ENCODE measurements at regions not wholly inside any gene's neighbourhood (a gene's known extent, or its start where the extent isn't known, plus 50 kb on each side); places are given as distances from the start of the nearest gene placed in this dataset.

DNA sequence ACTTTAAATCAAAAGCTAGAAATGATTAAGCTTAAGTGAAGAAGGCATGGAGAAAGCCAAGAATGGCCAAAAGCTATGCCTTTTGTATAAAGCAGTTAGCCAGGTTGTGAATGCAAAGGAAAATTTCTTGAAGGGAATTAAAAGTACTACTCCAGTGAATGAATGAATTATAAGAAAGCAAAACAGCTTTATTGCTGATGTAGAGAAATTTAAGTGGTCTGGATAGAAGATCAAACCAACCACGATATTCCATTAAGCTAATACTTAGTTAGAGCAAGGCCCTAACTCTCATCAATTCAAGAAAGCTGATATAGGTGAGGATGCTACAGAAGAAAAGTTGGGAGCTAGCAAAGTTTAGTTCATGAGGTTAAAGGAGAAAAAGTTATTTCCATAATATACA is 988.5 kb upstream of the ADGRB3 start:
- H3K4me3 ChIP-seq (ENCODE audit: low read length): no peak overlapping the region
- H3F3A ChIP-seq (ENCODE audit: low read length, unreplicated experiment): no peaks in the 10 kb centered on the region
- H4K20me1 ChIP-seq (ENCODE audit: low read length): no peaks in the 10 kb centered on the region
- H3K4me2 ChIP-seq (ENCODE audit: low read length): no peak overlapping the region
- no peaks in the 10 kb centered on the region for H3K9me2 ChIP-seq (replicated peaks; ENCODE audit: low read length)
- no peak overlapping the region for H3K27ac ChIP-seq (ENCODE audit: low read length)
- no peak overlapping the region for H2AFZ ChIP-seq (ENCODE audit: low read length)
- ChIA-PET POLR2A (ENCODE audit: unreplicated experiment) (no interaction called here), CTCF (no interaction called here)
- no peaks in the 10 kb centered on the region for H3K36me3 ChIP-seq (ENCODE audit: low read depth, low read length)
- no peaks in the 10 kb centered on the region for H3K4me1 ChIP-seq (ENCODE audit: insufficient read depth, low read length)
- no peak overlapping the region for H3K9ac ChIP-seq (ENCODE audit: low read length)
- no peaks in the 10 kb centered on the region for H3K27me3 ChIP-seq (ENCODE audit: low read length)
- BruUV-seq (replicated peaks): no TSS peak
- intact Hi-C loops (cut with micrococcal nuclease): no loop called here
- no peak for TF ChIP-seq EZH2 (IDR thresholded peaks at IDR 0.05; ENCODE audit: low read length, unreplicated experiment)
- no peak for TF ChIP-seq EZH2phosphoT487 (IDR thresholded peaks at IDR 0.05; ENCODE audit: borderline replicate concordance, low read length)
- TF ChIP-seq, protein P1, sequence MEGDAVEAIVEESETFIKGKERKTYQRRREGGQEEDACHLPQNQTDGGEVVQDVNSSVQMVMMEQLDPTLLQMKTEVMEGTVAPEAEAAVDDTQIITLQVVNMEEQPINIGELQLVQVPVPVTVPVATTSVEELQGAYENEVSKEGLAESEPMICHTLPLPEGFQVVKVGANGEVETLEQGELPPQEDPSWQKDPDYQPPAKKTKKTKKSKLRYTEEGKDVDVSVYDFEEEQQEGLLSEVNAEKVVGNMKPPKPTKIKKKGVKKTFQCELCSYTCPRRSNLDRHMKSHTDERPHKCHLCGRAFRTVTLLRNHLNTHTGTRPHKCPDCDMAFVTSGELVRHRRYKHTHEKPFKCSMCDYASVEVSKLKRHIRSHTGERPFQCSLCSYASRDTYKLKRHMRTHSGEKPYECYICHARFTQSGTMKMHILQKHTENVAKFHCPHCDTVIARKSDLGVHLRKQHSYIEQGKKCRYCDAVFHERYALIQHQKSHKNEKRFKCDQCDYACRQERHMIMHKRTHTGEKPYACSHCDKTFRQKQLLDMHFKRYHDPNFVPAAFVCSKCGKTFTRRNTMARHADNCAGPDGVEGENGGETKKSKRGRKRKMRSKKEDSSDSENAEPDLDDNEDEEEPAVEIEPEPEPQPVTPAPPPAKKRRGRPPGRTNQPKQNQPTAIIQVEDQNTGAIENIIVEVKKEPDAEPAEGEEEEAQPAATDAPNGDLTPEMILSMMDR (conservative IDR thresholded peaks at IDR 0.05; ENCODE audit: low read depth, low read length): no peak
- DNase-seq (no peak), ATAC-seq (no peak)
- no peaks in the 10 kb centered on the region for H3K9me3 ChIP-seq (ENCODE audit: low read length)
- H3K79me2 ChIP-seq (ENCODE audit: low read length): no peaks in the 10 kb centered on the region

DNA sequence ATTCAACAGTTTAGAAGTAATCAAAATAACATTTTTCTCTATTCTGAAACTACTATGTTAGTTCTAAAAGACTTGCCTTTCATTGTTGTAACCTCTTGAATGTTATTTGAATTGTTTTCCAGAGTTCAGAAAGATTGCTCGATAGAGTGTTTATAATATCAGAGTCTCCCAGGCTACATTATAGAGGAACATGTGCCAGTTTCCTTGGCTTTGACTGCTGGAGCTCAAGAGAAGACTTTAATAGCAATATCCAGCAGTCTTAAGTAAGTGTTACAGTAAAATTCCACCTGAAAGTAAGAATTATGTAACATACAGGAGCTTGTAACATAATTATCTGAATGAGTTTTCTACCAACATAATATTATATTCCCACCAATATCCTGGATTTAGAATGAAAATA is 991.8 kb upstream of the ADGRB3 start:
- Histone ChIP-seq H3K9me2 (replicated peaks; ENCODE audit: low read length) (no peaks in the 10 kb centered on the region), H3K4me1 (ENCODE audit: insufficient read depth, low read length) (no peaks in the 10 kb centered on the region), H3K9ac (ENCODE audit: low read length) (no peak overlapping the region), H3K4me2 (ENCODE audit: low read length) (no peak overlapping the region), H3K9me3 (ENCODE audit: low read length) (no peaks in the 10 kb centered on the region), H3K27ac (ENCODE audit: low read length) (no peak overlapping the region), H2AFZ (ENCODE audit: low read length) (no peak overlapping the region), H3K27me3 (ENCODE audit: low read length) (no peaks in the 10 kb centered on the region), H3K4me3 (ENCODE audit: low read length) (no peak overlapping the region), H3K36me3 (ENCODE audit: low read depth, low read length) (no peaks in the 10 kb centered on the region), H4K20me1 (ENCODE audit: low read length) (no peaks in the 10 kb centered on the region), H3K79me2 (ENCODE audit: low read length) (no peaks in the 10 kb centered on the region), H3F3A (ENCODE audit: low read length, unreplicated experiment) (no peaks in the 10 kb centered on the region)
- ChIA-PET CTCF (no interaction called here), POLR2A (ENCODE audit: unreplicated experiment) (no interaction called here)
- intact Hi-C loops (cut with micrococcal nuclease): no loop called here
- TF ChIP-seq EZH2 (IDR thresholded peaks at IDR 0.05; ENCODE audit: low read length, unreplicated experiment): no peak
- TF ChIP-seq, protein P1 (conservative IDR thresholded peaks at IDR 0.05; ENCODE audit: low read depth, low read length): no peak
- TF ChIP-seq EZH2phosphoT487 (IDR thresholded peaks at IDR 0.05; ENCODE audit: borderline replicate concordance, low read length): no peak
- BruUV-seq (replicated peaks): no TSS peak
- no peak for ATAC-seq
- DNase-seq: no peak

DNA sequence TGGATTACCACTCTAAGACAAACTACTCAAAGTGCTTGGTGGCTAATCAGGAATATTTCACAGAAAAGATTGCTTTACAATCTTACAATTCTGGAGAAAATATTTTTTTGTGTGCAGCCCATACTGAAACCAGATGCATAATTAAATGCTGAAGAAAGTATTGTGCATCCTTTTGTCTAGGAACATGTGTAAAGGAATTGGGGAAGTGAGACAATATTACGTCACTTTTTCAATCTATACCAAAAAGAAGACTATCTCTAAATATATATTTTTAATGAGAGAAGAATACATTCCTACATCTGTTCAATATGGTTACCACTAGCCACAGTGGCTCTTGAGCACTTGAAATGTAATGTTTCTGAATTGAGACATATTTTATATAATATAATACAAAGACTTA is 992.5 kb upstream of the ADGRB3 start:
- Histone ChIP-seq H3K9ac (ENCODE audit: low read length) (no peak overlapping the region), H3K9me2 (replicated peaks; ENCODE audit: low read length) (no peaks in the 10 kb centered on the region), H3K27me3 (ENCODE audit: low read length) (no peaks in the 10 kb centered on the region), H3K79me2 (ENCODE audit: low read length) (no peaks in the 10 kb centered on the region), H3F3A (ENCODE audit: low read length, unreplicated experiment) (no peaks in the 10 kb centered on the region), H3K9me3 (ENCODE audit: low read length) (no peaks in the 10 kb centered on the region), H3K4me1 (ENCODE audit: insufficient read depth, low read length) (no peaks in the 10 kb centered on the region), H4K20me1 (ENCODE audit: low read length) (no peaks in the 10 kb centered on the region), H2AFZ (ENCODE audit: low read length) (no peak overlapping the region), H3K4me2 (ENCODE audit: low read length) (no peak overlapping the region), H3K27ac (ENCODE audit: low read length) (no peak overlapping the region), H3K4me3 (ENCODE audit: low read length) (no peak overlapping the region), H3K36me3 (ENCODE audit: low read depth, low read length) (no peaks in the 10 kb centered on the region)
- no peak for ATAC-seq
- DNase-seq: no peak
- ChIA-PET POLR2A (ENCODE audit: unreplicated experiment) (no interaction called here), CTCF (no interaction called here)
- BruUV-seq (replicated peaks): no TSS peak
- TF ChIP-seq EZH2 (IDR thresholded peaks at IDR 0.05; ENCODE audit: low read length, unreplicated experiment) (no peak), EZH2phosphoT487 (IDR thresholded peaks at IDR 0.05; ENCODE audit: borderline replicate concordance, low read length) (no peak)
- TF ChIP-seq, protein P1 (conservative IDR thresholded peaks at IDR 0.05; ENCODE audit: low read depth, low read length): no peak
- intact Hi-C loops (cut with micrococcal nuclease): no loop called here
